SK-N-SH (cell line): ENCODE measurements at regions not wholly inside any gene's neighbourhood (a gene's known extent, or its start where the extent isn't known, plus 50 kb on each side); places are given as distances from the start of the nearest gene placed in this dataset.

Experiments used
- EP300 ChIP-seq, 2 experiments: IDR thresholded peaks; 2 replicates each; pipeline versions ENCODE4 v1.4.0 to v1.6.1; 2012; ENCODE audit warnings: borderline replicate concordance in 1 of 2, low read depth in 1 of 2, low read length in 1 of 2
- POLR2AphosphoS5 ChIP-seq: IDR thresholded peaks from 2 replicates; pipeline ENCODE4 v1.6.1; 2012; ENCODE audit warnings: low read depth, low read length
- RAD21 ChIP-seq: IDR thresholded peaks from 2 replicates; pipeline ENCODE4 v1.6.1; 2012; ENCODE audit warnings: mild to moderate bottlenecking, low read length

DNA sequence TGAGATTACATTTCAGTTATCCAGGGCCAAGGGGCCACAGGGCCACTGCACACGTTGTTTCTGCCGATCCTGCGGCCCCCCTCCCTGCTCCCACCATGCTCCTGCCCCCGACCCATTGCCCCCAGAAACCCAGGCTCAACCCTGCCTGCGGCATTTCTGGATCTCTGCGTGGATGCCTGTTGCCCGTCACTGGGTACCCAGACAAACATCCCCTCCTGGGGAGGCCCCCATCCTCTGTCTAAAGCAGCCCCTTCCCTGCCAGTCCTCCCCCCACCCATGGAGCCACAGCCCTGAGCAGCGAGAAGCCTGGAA, 326.4 kb upstream of the SFSWAP start:
- TF ChIP-seq POLR2AphosphoS5, result no peak
- TF ChIP-seq EP300 (IDR thresholded peaks at IDR 0.05; ENCODE audit: borderline replicate concordance in 1 of 2, low read depth in 1 of 2, low read length in 1 of 2), result no peak
- no peak for TF ChIP-seq RAD21
